Inflammatory macrophage treated with lipopolysaccharide for 1 hour (primary cell): ENCODE measurements at regions not wholly inside any gene's neighbourhood (a gene's known extent, or its start where the extent isn't known, plus 50 kb on each side); places are given as distances from the start of the nearest gene placed in this dataset.
"Not testable (repeated sequence)": the region's sequence is repeated elsewhere in the genome, so short reads cannot be mapped to it uniquely, and the experiment has no call there.

Source experiments
- DNase-seq, 2 donors: peaks; one replicate each; pipeline ENCODE4 v3.0.0-alpha.2; 2020 to 2022

GRCh38 chr6:90678049-90678779 lies 91.3 kb upstream of the MAP3K7 start:
- no peak for DNase-seq

GRCh38 chr6:90677440-90677839 lies 90.6 kb upstream of the MAP3K7 start:
- no peak for DNase-seq

- DNase-seq, result no peak
These were observed 89.8 kb upstream of the MAP3K7 start for GRCh38 chr6:90676516-90677300.

GRCh38 chr6:90675107-90675506 lies 88.2 kb upstream of the MAP3K7 start:
- DNase-seq, result not testable (repeated sequence)

GRCh38 chr6:90674077-90674476 lies 87.2 kb upstream of the MAP3K7 start:
- not testable (repeated sequence) for DNase-seq

GRCh38 chr6:90669846-90670245 lies 83.0 kb upstream of the MAP3K7 start:
- no peak for DNase-seq

- DNase-seq, result no peak
These were observed 82.5 kb upstream of the MAP3K7 start for GRCh38 chr6:90669420-90669819.

GRCh38 chr6:90668141-90668540 lies 81.3 kb upstream of the MAP3K7 start:
- DNase-seq, result no peak

GRCh38 chr6:90663873-90664272 lies 77.0 kb upstream of the MAP3K7 start:
- DNase-seq, result no peak

GRCh38 chr6:90663106-90663505 lies 76.2 kb upstream of the MAP3K7 start:
- DNase-seq, result no peak

- DNase-seq, result no peak
These were observed 74.1 kb upstream of the MAP3K7 start for GRCh38 chr6:90660931-90661330.

GRCh38 chr6:90658497-90658896 lies 71.6 kb upstream of the MAP3K7 start:
- DNase-seq, result no peak

GRCh38 chr6:90656325-90656724 lies 69.5 kb upstream of the MAP3K7 start:
- no peak for DNase-seq

GRCh38 chr6:90654806-90655205 lies 67.9 kb upstream of the MAP3K7 start:
- no peak for DNase-seq

GRCh38 chr6:90654166-90654565 lies 67.3 kb upstream of the MAP3K7 start:
- DNase-seq, result no peak

GRCh38 chr6:90653750-90654149 lies 66.9 kb upstream of the MAP3K7 start:
- DNase-seq, result no peak

- no peak for DNase-seq
These were observed 63.4 kb upstream of the MAP3K7 start for GRCh38 chr6:90650041-90650940.

GRCh38 chr6:90648873-90649272 lies 62.0 kb upstream of the MAP3K7 start:
- no peak for DNase-seq

GRCh38 chr6:90646940-90647339 lies 60.1 kb upstream of the MAP3K7 start:
- DNase-seq, result no peak

- DNase-seq, result no peak
These were observed 58.8 kb upstream of the MAP3K7 start for GRCh38 chr6:90645634-90646033.

GRCh38 chr6:90644492-90644891 lies 57.6 kb upstream of the MAP3K7 start:
- no peak for DNase-seq

GRCh38 chr6:90643381-90643780 lies 56.5 kb upstream of the MAP3K7 start:
- no peak for DNase-seq

GRCh38 chr6:90637320-90637719 lies 50.4 kb upstream of the MAP3K7 start:
- no peak for DNase-seq
